H1 (cell line): ENCODE measurements at regions not wholly inside any gene's neighbourhood (a gene's known extent, or its start where the extent isn't known, plus 50 kb on each side); places are given as distances from the start of the nearest gene placed in this dataset.

Experiments
- CTCF ChIA-PET: fragments of 300-600 bp; sonication (Branson Sonifier 250); formaldehyde crosslinking; loops from one replicate; lab custom pipeline; 2021; ENCODE audit not compliant: partially characterized antibody; lab: Charles Lee
- POLR2A ChIA-PET: fragments of 300-600 bp; sonication (Branson Sonifier 250); formaldehyde crosslinking; loops from one replicate; lab custom pipeline; 2021; ENCODE audit warnings: inconsistent platforms; ENCODE audit not compliant: partially characterized antibody; lab: Charles Lee
- DNase-seq, 2 experiments: peaks; one replicate each; pipeline versions ENCODE4 v3.0.0 to v3.0.0-alpha.2; 2010 to 2022; ENCODE audit warnings: low spot score in 2 of 2, low read depth in 1 of 2, mixed read lengths in 1 of 2
- FAIRE-seq: peaks from 2 replicates; lab custom pipeline; 2011; peaks lifted over from hg19 to GRCh38; lab: Jason Lieb, UNC
- H2AFZ ChIP-seq: 2 replicates; pipeline ENCODE4 v1.8.1; 2012; ENCODE audit warnings: low read length, inconsistent platforms
- H2AK5ac ChIP-seq: 2 replicates; pipeline ENCODE4 v1.6.1; 2013; ENCODE audit warnings: low read depth, low read length
- H2BK120ac ChIP-seq: replicated peaks from 2 replicates; pipeline ENCODE3; 2013; ENCODE audit warnings: low read depth, low read length, inconsistent platforms
- H2BK12ac ChIP-seq: 2 replicates; pipeline ENCODE4 v1.6.1; 2013; ENCODE audit warnings: low read depth, low read length
- H2BK15ac ChIP-seq: 2 replicates; pipeline ENCODE4 v1.6.1; 2013; ENCODE audit warnings: low read length
- H2BK20ac ChIP-seq: 2 replicates; pipeline ENCODE4 v1.6.1; 2013; ENCODE audit warnings: low read length
- H2BK5ac ChIP-seq: 2 replicates; pipeline ENCODE4 v1.6.1; 2013; ENCODE audit warnings: low read depth, low read length
- H3K14ac ChIP-seq: 2 replicates; pipeline ENCODE4 v1.6.1; 2013; ENCODE audit warnings: inconsistent platforms; ENCODE audit not compliant: insufficient read length
- H3K18ac ChIP-seq: 2 replicates; pipeline ENCODE4 v1.6.1; 2013; ENCODE audit warnings: low read length; ENCODE audit errors: extremely low read depth
- H3K23ac ChIP-seq: 2 replicates; pipeline ENCODE4 v1.6.1; 2013; ENCODE audit warnings: inconsistent platforms; ENCODE audit not compliant: insufficient read length
- H3K23me2 ChIP-seq: 2 replicates; pipeline ENCODE4 v1.6.1; 2013; ENCODE audit warnings: low read depth, low read length
- H3K27ac ChIP-seq: 2 replicates; pipeline ENCODE4 v1.6.1; 2011; ENCODE audit warnings: low read depth, low read length, inconsistent platforms
- H3K27me3 ChIP-seq, 4 experiments: replicated peaks in 1 of 4; 1 replicate in 1 of 4; 2 replicates in 3 of 4; pipeline versions ENCODE4 v1.6.1 to v1.8.1; 2011 to 2013; ENCODE audit warnings: low read length in 3 of 4, mild to moderate bottlenecking in 3 of 4, inconsistent platforms in 2 of 4, mixed read lengths in 2 of 4, moderate library complexity in 1 of 4; ENCODE audit not compliant: control insufficient read depth in 3 of 4, insufficient read depth in 3 of 4; ENCODE audit errors: extremely low read depth in 1 of 4
- H3K36me3 ChIP-seq, 4 experiments: 2 replicates each; pipeline versions ENCODE4 v1.6.1 to v1.8.1; 2011 to 2013; ENCODE audit warnings: mild to moderate bottlenecking in 4 of 4, low read length in 3 of 4, moderate library complexity in 2 of 4, control low read depth in 1 of 4, inconsistent platforms in 1 of 4; ENCODE audit not compliant: insufficient read depth in 4 of 4, control insufficient read depth in 2 of 4
- H3K4ac ChIP-seq: replicated peaks from 2 replicates; pipeline ENCODE3; 2013; ENCODE audit warnings: low read length, low read depth, mixed read lengths, inconsistent platforms; ENCODE audit not compliant: insufficient read length
- H3K4me1 ChIP-seq, 4 experiments: replicated peaks in 1 of 4; 1 replicate in 1 of 4; 2 replicates in 3 of 4; pipeline versions ENCODE4 v1.6.1 to v1.8.1; 2011 to 2013; ENCODE audit warnings: low read length in 3 of 4, inconsistent platforms in 2 of 4, mixed read lengths in 1 of 4; ENCODE audit not compliant: insufficient read depth in 4 of 4, control insufficient read depth in 3 of 4
- H3K4me2 ChIP-seq, 2 experiments: 2 replicates each; pipeline versions ENCODE4 v1.6.1 to v1.8.1; 2011 to 2013; ENCODE audit warnings: low read depth in 2 of 2, low read length in 2 of 2, control low read depth in 1 of 2, inconsistent platforms in 1 of 2, mild to moderate bottlenecking in 1 of 2; ENCODE audit not compliant: insufficient read depth in 1 of 2
- H3K4me3 ChIP-seq, 4 experiments: fragments of 200-600, 300-600 bp in 1 of 4; sonication (generic), shearing (Covaris generic), sonication (Bioruptor Twin) in 1 of 4; 2 replicates each; pipeline versions ENCODE4 v1.5.1 to v1.8.1; 2011 to 2016; ENCODE audit warnings: low read length in 4 of 4, low read depth in 3 of 4, control low read depth in 2 of 4, inconsistent platforms in 2 of 4, mild to moderate bottlenecking in 2 of 4, mixed read lengths in 1 of 4, moderate library complexity in 1 of 4; ENCODE audit not compliant: insufficient read depth in 2 of 4; ENCODE audit errors: extremely low read depth in 1 of 4
- H3K56ac ChIP-seq: replicated peaks from 2 replicates; pipeline ENCODE3; 2013; ENCODE audit warnings: low read depth, mild to moderate bottlenecking, mixed read lengths, low read length, inconsistent platforms; ENCODE audit not compliant: insufficient read length
- H3K79me1 ChIP-seq: 2 replicates; pipeline ENCODE4 v1.6.1; 2013; ENCODE audit warnings: low read depth, low read length, control low read depth
- H3K79me2 ChIP-seq, 2 experiments: 2 replicates each; pipeline versions ENCODE4 v1.6.1 to v1.8.1; 2012 to 2013; ENCODE audit warnings: low read length in 2 of 2, mild to moderate bottlenecking in 2 of 2, inconsistent platforms in 1 of 2; ENCODE audit not compliant: insufficient read depth in 2 of 2, control insufficient read depth in 1 of 2
- H3K9ac ChIP-seq, 4 experiments: replicated peaks in 1 of 4; 1 replicate in 1 of 4; 2 replicates in 3 of 4; pipeline versions ENCODE4 v1.6.1 to v1.8.1; 2011 to 2013; ENCODE audit warnings: low read depth in 3 of 4, low read length in 3 of 4, control low read depth in 2 of 4, mild to moderate bottlenecking in 2 of 4, moderate library complexity in 2 of 4, inconsistent platforms in 1 of 4; ENCODE audit errors: extremely low read depth in 1 of 4
- H3K9me3 ChIP-seq, 2 experiments: 2 replicates each; pipeline versions ENCODE4 v1.6.1 to v1.8.1; 2012 to 2013; ENCODE audit warnings: mild to moderate bottlenecking in 2 of 2, moderate library complexity in 2 of 2, control low read depth in 1 of 2, inconsistent platforms in 1 of 2, low read depth in 1 of 2, low read length in 1 of 2, mixed read lengths in 1 of 2; ENCODE audit not compliant: insufficient read depth in 2 of 2
- H4K20me1 ChIP-seq, 2 experiments: replicated peaks in 1 of 2; 2 replicates each; pipeline versions ENCODE3 to v1.8.1; 2011 to 2013; ENCODE audit warnings: inconsistent platforms in 2 of 2, low read length in 2 of 2, mild to moderate bottlenecking in 1 of 2; ENCODE audit not compliant: insufficient read depth in 2 of 2, control insufficient read depth in 1 of 2
- H4K5ac ChIP-seq: 2 replicates; pipeline ENCODE4 v1.6.1; 2013; ENCODE audit warnings: low read length, low read depth, mixed read lengths, inconsistent platforms; ENCODE audit not compliant: insufficient read length
- H4K8ac ChIP-seq: 2 replicates; pipeline ENCODE4 v1.8.0; 2013; ENCODE audit warnings: mild to moderate bottlenecking, moderate library complexity, low read length, inconsistent platforms; ENCODE audit not compliant: insufficient read depth; ENCODE audit errors: extremely low read depth
- H4K91ac ChIP-seq: replicated peaks from 2 replicates; pipeline ENCODE3; 2013; ENCODE audit warnings: low read length, mixed read lengths, inconsistent platforms; ENCODE audit not compliant: insufficient read length
- E2F6 ChIP-seq: IDR thresholded peaks from 2 replicates; pipeline ENCODE4 v1.6.1; 2012; ENCODE audit warnings: inconsistent platforms
- KDM1A ChIP-seq: fragments of 200-600, 300-600 bp; sonication (generic); IDR thresholded peaks from 2 replicates; pipeline ENCODE4 v1.7.1; 2016; ENCODE audit warnings: mild to moderate bottlenecking, low read length, borderline replicate concordance
- MAX ChIP-seq: IDR thresholded peaks from 2 replicates; pipeline ENCODE4 v1.6.1; 2012; ENCODE audit warnings: inconsistent platforms
- NANOG ChIP-seq: IDR thresholded peaks from 2 replicates; pipeline ENCODE4 v1.6.1; 2011; ENCODE audit warnings: low read length, low read depth, mild to moderate bottlenecking, inconsistent platforms; ENCODE audit not compliant: insufficient read depth, poor library complexity, severe bottlenecking
- PHF8 ChIP-seq: fragments of 200-600 bp; sonication (generic); conservative IDR thresholded peaks from 2 replicates; pipeline ENCODE4 v1.7.1; 2012; ENCODE audit warnings: low read depth, mild to moderate bottlenecking, inconsistent platforms, low read length, moderate library complexity
- POLR2A ChIP-seq, 2 experiments: IDR thresholded peaks; 1 replicate in 1 of 2; 2 replicates in 1 of 2; pipeline ENCODE4 v1.6.1; 2011; ENCODE audit warnings: low read depth in 2 of 2, low read length in 2 of 2, mild to moderate bottlenecking in 2 of 2; ENCODE audit errors: control extremely low read depth in 1 of 2
- POLR2AphosphoS5 ChIP-seq: IDR thresholded peaks from 2 replicates; pipeline ENCODE4 v1.6.1; 2011; ENCODE audit warnings: low read depth, low read length
- RNF2 ChIP-seq: fragments of 200-900, 300-1000 bp; sonication (generic); IDR thresholded peaks from 2 replicates; pipeline ENCODE4 v1.7.1; 2016; ENCODE audit warnings: borderline replicate concordance, low read depth, mild to moderate bottlenecking, antibody characterized with exemption, low read length; ENCODE audit not compliant: poor library complexity, severe bottlenecking; ENCODE audit errors: missing control alignments
- TAF7 ChIP-seq: optimal IDR thresholded peaks from 2 replicates; pipeline ENCODE3; 2011; ENCODE audit warnings: low read depth, mild to moderate bottlenecking, inconsistent platforms, low read length, moderate library complexity, borderline replicate concordance
- WGBS, 2 experiments: shearing (Covaris generic) in 1 of 2; methylation state at CpG; one replicate each; pipeline versions ENCODE4 v1.1.6 to v1.1.7; 2013 to 2015; ENCODE audit warnings: low lambda C conversion rate in 2 of 2, mixed read lengths in 2 of 2, inconsistent platforms in 1 of 2, low coverage in 1 of 2, missing lambda C conversion rate in 1 of 2; ENCODE audit not compliant: insufficient replicate concordance in 2 of 2, insufficient coverage in 1 of 2, insufficient read length in 1 of 2; ENCODE audit errors: extremely low coverage in 1 of 2, missing lambda C conversion rate in 1 of 2; 5-methylcytosine and 5-hydroxymethylcytosine counted together

GRCh38 chr14:104284107-104284592 lies 145.8 kb downstream of the KIF26A start:
- H4K20me1 ChIP-seq: no peaks in the 10 kb centered on the region
- no peak overlapping the region for H3K23ac ChIP-seq
- no peak overlapping the region for H3K9ac ChIP-seq
- no peak for TF ChIP-seq E2F6
- TF ChIP-seq NANOG: no peak
- TF ChIP-seq POLR2A (IDR thresholded peaks at IDR 0.05; ENCODE audit: control extremely low read depth in 1 of 2, low read depth in 2 of 2, low read length in 2 of 2): no peak
- TF ChIP-seq RNF2: no peak
- TF ChIP-seq KDM1A: no peak
- TF ChIP-seq POLR2AphosphoS5: no peak
- no peak for TF ChIP-seq TAF7
- TF ChIP-seq MAX: no peak
- TF ChIP-seq PHF8: no peak
- TF ChIP-seq, all 59 proteins: peak for 0
- Histone ChIP-seq H2BK12ac (0 out of 2 replicates have a peak overlapping the region, but pooled peaks have one; percentile 53), H3K4ac (no peak overlapping the region), H3K56ac (peak overlapping the region; percentile 44), H4K8ac (0 out of 2 replicates have a peak overlapping the region, but pooled peaks have one; percentile 9), H3K23me2 (0 out of 2 replicates have a peak, but pooled peaks cover 1% of the 10 kb centered on the region), H3K14ac (no peak overlapping the region), H2BK15ac (no peak overlapping the region), H4K91ac (no peak overlapping the region), H3K27me3 (no peaks in the 10 kb centered on the region), H3K4me2 (no peak overlapping the region), H3K36me3 (no peaks in the 10 kb centered on the region), H3K79me1 (no peaks in the 10 kb centered on the region), H3K4me1 (no peaks in the 10 kb centered on the region; a peak in 3 of 7 replicates), H2BK20ac (no peak overlapping the region), H3K4me3 (no peak overlapping the region), H3K9me3 (no peaks in the 10 kb centered on the region), H3K27ac (no peak overlapping the region), H3K79me2 (no peaks in the 10 kb centered on the region), H2BK5ac (peak overlapping the region; percentile 10; the same call in 1 of the 2 replicates), H4K5ac (no peak overlapping the region), H3K18ac (no peak overlapping the region), H2AK5ac (no peak overlapping the region), H2BK120ac (no peak overlapping the region), H2AFZ (no peak overlapping the region)
- WGBS, 2 experiments: 95% methylated on average over 6 of the region's 9 CpGs; no CpG with 5 or more reads in 1 of the 2 experiments
- CTCF ChIA-PET: interaction anchor here (0.9 to 1.3 kb wide), 3 partner anchors 9 to 425 kb away, joined by 4 read pairs; no protein-coding TSS in a partner anchor
- POLR2A ChIA-PET: interaction anchor here (1.1 kb wide), 1 partner anchor 8 kb away, joined by 3 read pairs; no protein-coding TSS in a partner anchor
- DNase-seq (no peak), FAIRE-seq (no peak)
